ENCODE measurements at regions not wholly inside any gene's neighbourhood (a gene's known extent, or its start where the extent isn't known, plus 50 kb on each side); places are given as distances from the start of the nearest gene placed in this dataset.

- TF ChIP-seq CTCF (conservative IDR thresholded peaks at IDR 0.05; ENCODE audit: low read depth, low read length) (no peak), EZH2 (IDR thresholded peaks at IDR 0.05; ENCODE audit: borderline replicate concordance, low read depth, low read length, poor library complexity, severe bottlenecking) (no peak)
Observed at GRCh38 chr7:83872501-83872900, 223.6 kb upstream of the SEMA3E start.
